Kidney epithelial cell (primary cell): ENCODE measurements at regions not wholly inside any gene's neighbourhood (a gene's known extent, or its start where the extent isn't known, plus 50 kb on each side); places are given as distances from the start of the nearest gene placed in this dataset.

Experiments
- DNase-seq: peaks from one replicate; pipeline ENCODE4 v3.0.0-alpha.2; 2010; ENCODE audit warnings: low read depth
- H3K27me3 ChIP-seq: 2 replicates; pipeline ENCODE4 v1.6.0; 2011; ENCODE audit warnings: low read length; ENCODE audit not compliant: control insufficient read depth, insufficient read depth
- H3K36me3 ChIP-seq: 2 replicates; pipeline ENCODE4 v1.5.1; 2011; ENCODE audit warnings: low read length; ENCODE audit not compliant: control insufficient read depth, insufficient read depth
- H3K4me3 ChIP-seq: 2 replicates; pipeline ENCODE4 v1.5.1; 2011; ENCODE audit warnings: low read depth, mild to moderate bottlenecking, control low read depth, low read length
- CTCF ChIP-seq: IDR thresholded peaks from 2 replicates; pipeline ENCODE4 v1.5.1; 2011; ENCODE audit warnings: mild to moderate bottlenecking, moderate library complexity, low read length, control low read depth, inconsistent platforms; ENCODE audit not compliant: insufficient read depth, poor library complexity, severe bottlenecking

DNA sequence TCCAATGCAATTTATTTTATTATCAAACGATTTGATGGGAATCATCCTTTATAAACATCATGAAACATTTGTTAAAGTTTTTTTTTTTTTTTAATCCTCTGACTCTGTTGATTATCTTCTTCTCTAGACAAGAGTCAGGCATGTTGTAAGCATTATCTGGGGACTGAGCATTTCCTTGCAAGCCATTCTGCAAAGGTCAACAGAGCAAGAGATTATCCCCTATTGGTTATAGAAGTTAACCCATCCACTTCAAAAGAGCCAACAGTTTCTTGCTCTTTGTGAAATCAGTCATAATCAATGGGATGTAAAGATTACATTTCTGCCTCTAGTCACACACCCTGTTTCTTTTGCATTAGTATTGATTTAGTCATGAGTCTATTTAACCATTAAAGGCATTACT, 368.8 kb upstream of the ADGRL4 start:
- Histone ChIP-seq H3K27me3 (no peaks in the 10 kb centered on the region), H3K36me3 (no peaks in the 10 kb centered on the region), H3K4me3 (no peak overlapping the region)
- DNase-seq: no peak
- TF ChIP-seq CTCF: no peak

- no peak overlapping the region for H3K4me3 ChIP-seq
- no peaks in the 10 kb centered on the region for H3K27me3 ChIP-seq
- TF ChIP-seq CTCF: no peak
- no peak for DNase-seq
- H3K36me3 ChIP-seq: no peaks in the 10 kb centered on the region
These were observed 367.9 kb upstream of the ADGRL4 start for GRCh38 chr1:79374397-79374796.

GRCh38 chr1:79373481-79374125, 367.1 kb upstream of the ADGRL4 start:
- no peak for TF ChIP-seq CTCF
- no peaks in the 10 kb centered on the region for H3K27me3 ChIP-seq
- H3K4me3 ChIP-seq: no peak overlapping the region
- DNase-seq: peak; percentile 16
- no peaks in the 10 kb centered on the region for H3K36me3 ChIP-seq

GRCh38 chr1:79371802-79372201, 365.3 kb upstream of the ADGRL4 start:
- Histone ChIP-seq H3K4me3 (no peak overlapping the region), H3K27me3 (no peaks in the 10 kb centered on the region), H3K36me3 (no peaks in the 10 kb centered on the region)
- DNase-seq: no peak
- TF ChIP-seq CTCF: no peak

DNA sequence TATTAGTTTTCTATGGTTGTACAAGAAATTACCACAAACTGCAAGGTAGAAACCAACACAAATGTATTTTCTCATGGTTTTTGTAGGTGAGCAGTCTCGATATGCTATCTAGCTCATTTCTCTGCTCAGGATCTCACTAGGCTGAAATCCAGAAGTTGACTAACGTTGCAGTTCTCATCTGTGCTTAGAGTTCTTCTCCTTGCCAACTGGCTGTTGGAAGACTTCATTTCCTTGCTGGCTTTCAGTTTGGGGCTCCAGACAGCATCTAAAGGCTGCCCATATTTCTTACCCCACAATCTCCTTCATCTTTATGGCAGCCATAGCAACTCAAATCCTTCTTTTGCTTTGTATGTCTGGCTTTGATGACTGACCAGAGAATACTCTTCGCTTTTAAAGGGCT, 362.6 kb upstream of the ADGRL4 start:
- Histone ChIP-seq H3K27me3 (no peaks in the 10 kb centered on the region), H3K4me3 (no peak overlapping the region), H3K36me3 (no peaks in the 10 kb centered on the region)
- no peak for DNase-seq
- TF ChIP-seq CTCF: no peak

GRCh38 chr1:79364896-79365295, 358.4 kb upstream of the ADGRL4 start:
- H3K4me3 ChIP-seq: no peak overlapping the region
- DNase-seq: no peak
- no peaks in the 10 kb centered on the region for H3K36me3 ChIP-seq
- no peak for TF ChIP-seq CTCF
- H3K27me3 ChIP-seq: no peaks in the 10 kb centered on the region
